WTC11 (cell line): ENCODE measurements at regions not wholly inside any gene's neighbourhood (a gene's known extent, or its start where the extent isn't known, plus 50 kb on each side); places are given as distances from the start of the nearest gene placed in this dataset.

Experiments used
- NFE2L1 ChIP-seq: sonication (generic); formaldehyde crosslinking; IDR thresholded peaks from 2 replicates; pipeline ENCODE4 v1.8.1; 2023; ENCODE audit warnings: missing genetic modification reagents
- TEAD1 ChIP-seq: sonication (generic); formaldehyde crosslinking; IDR thresholded peaks from 2 replicates; pipeline ENCODE4 v1.8.0; 2022; ENCODE audit warnings: mild to moderate bottlenecking, missing genetic modification reagents

- TF ChIP-seq TEAD1 (CRISPR knock-in tag) (no peak), NFE2L1 (CRISPR knock-in tag) (no peak)
Measured at GRCh38 chr4:33189169-33189568, 2469.0 kb downstream of the PCDH7 start.
